ENCODE measurements at regions not wholly inside any gene's neighbourhood (a gene's known extent, or its start where the extent isn't known, plus 50 kb on each side); places are given as distances from the start of the nearest gene placed in this dataset.

- H3K9ac ChIP-seq (ENCODE audit: low read length), result no peak overlapping the region
- no peaks in the 10 kb centered on the region for H4K20me1 ChIP-seq (ENCODE audit: insufficient read depth, low read length)
- no peaks in the 10 kb centered on the region for H3K9me3 ChIP-seq (ENCODE audit: insufficient read depth, low read length)
- H3K4me3 ChIP-seq (ENCODE audit: low read length), result no peak overlapping the region
- H2AFZ ChIP-seq (ENCODE audit: low read depth, low read length), result no peak overlapping the region
- no peak for TF ChIP-seq CTCF (IDR thresholded peaks at IDR 0.05; ENCODE audit: low read depth, low read length)
- TF ChIP-seq EZH2phosphoT487 (IDR thresholded peaks at IDR 0.05; ENCODE audit: low read depth), result no peak
- no peaks in the 10 kb centered on the region for H3K27me3 ChIP-seq (ENCODE audit: low read depth, low read length)
- H3K4me1 ChIP-seq (ENCODE audit: low read length), result no peaks in the 10 kb centered on the region
- no peak overlapping the region for H3K27ac ChIP-seq (ENCODE audit: low read length)
- no peaks in the 10 kb centered on the region for H3K36me3 ChIP-seq (replicated peaks; ENCODE audit: low read depth, low read length)
- no peak overlapping the region for H3K4me2 ChIP-seq (ENCODE audit: low read length)
- H3K79me2 ChIP-seq (ENCODE audit: low read length), result no peaks in the 10 kb centered on the region
Observed at GRCh38 chr4:188657365-188657764, 518.1 kb downstream of the TRIML1 start.

- Histone ChIP-seq H3K9ac (ENCODE audit: low read length) (no peak overlapping the region), H2AFZ (ENCODE audit: low read depth, low read length) (no peak overlapping the region), H3K4me2 (ENCODE audit: low read length) (no peak overlapping the region), H3K36me3 (replicated peaks; ENCODE audit: low read depth, low read length) (no peaks in the 10 kb centered on the region), H3K4me3 (ENCODE audit: low read length) (no peak overlapping the region), H3K9me3 (ENCODE audit: insufficient read depth, low read length) (no peaks in the 10 kb centered on the region), H4K20me1 (ENCODE audit: insufficient read depth, low read length) (no peaks in the 10 kb centered on the region), H3K4me1 (ENCODE audit: low read length) (no peaks in the 10 kb centered on the region), H3K27ac (ENCODE audit: low read length) (no peak overlapping the region), H3K27me3 (ENCODE audit: low read depth, low read length) (no peaks in the 10 kb centered on the region), H3K79me2 (ENCODE audit: low read length) (no peaks in the 10 kb centered on the region)
- TF ChIP-seq CTCF (IDR thresholded peaks at IDR 0.05; ENCODE audit: low read depth, low read length), result no peak
- no peak for TF ChIP-seq EZH2phosphoT487 (IDR thresholded peaks at IDR 0.05; ENCODE audit: low read depth)
Observed at GRCh38 chr4:188658958-188659522, 519.8 kb downstream of the TRIML1 start.

GRCh38 chr4:188660796-188661195 lies 521.6 kb downstream of the TRIML1 start:
- no peaks in the 10 kb centered on the region for H3K27me3 ChIP-seq (ENCODE audit: low read depth, low read length)
- H3K4me2 ChIP-seq (ENCODE audit: low read length), result no peak overlapping the region
- H3K9ac ChIP-seq (ENCODE audit: low read length), result no peak overlapping the region

GRCh38 chr4:188661502-188661901 lies 522.3 kb downstream of the TRIML1 start:
- no peaks in the 10 kb centered on the region for H3K27me3 ChIP-seq (ENCODE audit: low read depth, low read length)
- no peak for TF ChIP-seq EZH2phosphoT487 (IDR thresholded peaks at IDR 0.05; ENCODE audit: low read depth)
- TF ChIP-seq CTCF (IDR thresholded peaks at IDR 0.05; ENCODE audit: low read depth, low read length), result no peak
- no peak overlapping the region for H3K27ac ChIP-seq (ENCODE audit: low read length)
- H3K79me2 ChIP-seq (ENCODE audit: low read length), result no peaks in the 10 kb centered on the region
- no peak overlapping the region for H3K4me3 ChIP-seq (ENCODE audit: low read length)
- no peak overlapping the region for H2AFZ ChIP-seq (ENCODE audit: low read depth, low read length)
- H3K4me1 ChIP-seq (ENCODE audit: low read length), result no peaks in the 10 kb centered on the region
- H3K9me3 ChIP-seq (ENCODE audit: insufficient read depth, low read length), result no peaks in the 10 kb centered on the region
- H3K36me3 ChIP-seq (replicated peaks; ENCODE audit: low read depth, low read length), result no peaks in the 10 kb centered on the region
- H3K4me2 ChIP-seq (ENCODE audit: low read length), result no peak overlapping the region
- H4K20me1 ChIP-seq (ENCODE audit: insufficient read depth, low read length), result no peaks in the 10 kb centered on the region
- H3K9ac ChIP-seq (ENCODE audit: low read length), result no peak overlapping the region

More at GRCh38 chr4:188660796-188661195, 521.6 kb downstream of the TRIML1 start:
- H3K36me3 ChIP-seq (replicated peaks; ENCODE audit: low read depth, low read length), result no peaks in the 10 kb centered on the region
- no peaks in the 10 kb centered on the region for H3K79me2 ChIP-seq (ENCODE audit: low read length)
- TF ChIP-seq CTCF (IDR thresholded peaks at IDR 0.05; ENCODE audit: low read depth, low read length) (no peak), EZH2phosphoT487 (IDR thresholded peaks at IDR 0.05; ENCODE audit: low read depth) (no peak)
- H4K20me1 ChIP-seq (ENCODE audit: insufficient read depth, low read length), result no peaks in the 10 kb centered on the region
- H3K4me3 ChIP-seq (ENCODE audit: low read length), result no peak overlapping the region
- no peak overlapping the region for H3K27ac ChIP-seq (ENCODE audit: low read length)
- H3K9me3 ChIP-seq (ENCODE audit: insufficient read depth, low read length), result no peaks in the 10 kb centered on the region
- no peaks in the 10 kb centered on the region for H3K4me1 ChIP-seq (ENCODE audit: low read length)
- no peak overlapping the region for H2AFZ ChIP-seq (ENCODE audit: low read depth, low read length)
